OCI-M1 (cell line): ENCODE measurements at regions not wholly inside any gene's neighbourhood (a gene's known extent, or its start where the extent isn't known, plus 50 kb on each side); places are given as distances from the start of the nearest gene placed in this dataset.
A peak's percentile ranks its signal among the peaks of the same experiment; 100 is the strongest.

Experiments
- DNase-seq: peaks from one replicate; lab custom pipeline; 2025; lab: John Stamatoyannopoulos, UW

DNA sequence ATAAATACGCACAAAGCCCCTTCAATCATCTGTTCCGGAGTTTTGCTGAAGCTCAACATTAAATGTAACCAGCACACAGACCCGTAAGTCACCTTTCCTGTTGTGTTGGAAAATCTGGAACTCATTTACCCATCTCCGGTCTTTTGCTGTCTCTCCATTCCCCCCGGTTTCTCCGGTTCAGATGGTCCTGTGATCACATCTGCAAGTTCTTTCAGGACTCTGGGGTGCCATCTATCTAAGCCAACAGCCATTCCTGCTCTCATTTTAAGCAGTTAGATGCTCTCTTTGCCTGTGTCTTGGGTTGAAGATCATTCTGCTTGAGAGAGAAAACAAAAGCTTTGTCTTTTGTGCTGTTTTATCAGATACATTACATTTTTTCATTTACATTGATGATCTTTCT is 91.7 kb upstream of the TGIF1 start:
- no peak for DNase-seq

DNA sequence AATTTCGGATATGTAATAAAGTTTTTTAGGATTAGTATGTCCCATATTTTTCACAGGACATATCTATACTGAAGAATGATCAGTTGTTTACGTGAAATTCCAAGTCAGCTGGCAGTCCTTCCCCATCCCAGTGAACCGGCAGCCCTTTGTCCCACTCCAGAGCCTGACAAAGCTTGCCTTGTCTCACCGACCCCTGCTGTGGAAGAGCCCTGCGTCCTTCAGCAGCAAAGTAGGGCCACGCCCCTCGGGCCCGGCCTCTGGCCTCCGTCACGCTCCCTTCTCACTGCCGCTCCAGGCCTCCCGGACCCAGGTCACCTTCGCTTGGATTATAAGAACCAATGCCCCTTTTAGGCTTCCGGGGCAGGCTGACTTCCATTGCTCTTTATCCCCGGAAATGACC is 89.8 kb upstream of the TGIF1 start:
- DNase-seq: no peak

DNA sequence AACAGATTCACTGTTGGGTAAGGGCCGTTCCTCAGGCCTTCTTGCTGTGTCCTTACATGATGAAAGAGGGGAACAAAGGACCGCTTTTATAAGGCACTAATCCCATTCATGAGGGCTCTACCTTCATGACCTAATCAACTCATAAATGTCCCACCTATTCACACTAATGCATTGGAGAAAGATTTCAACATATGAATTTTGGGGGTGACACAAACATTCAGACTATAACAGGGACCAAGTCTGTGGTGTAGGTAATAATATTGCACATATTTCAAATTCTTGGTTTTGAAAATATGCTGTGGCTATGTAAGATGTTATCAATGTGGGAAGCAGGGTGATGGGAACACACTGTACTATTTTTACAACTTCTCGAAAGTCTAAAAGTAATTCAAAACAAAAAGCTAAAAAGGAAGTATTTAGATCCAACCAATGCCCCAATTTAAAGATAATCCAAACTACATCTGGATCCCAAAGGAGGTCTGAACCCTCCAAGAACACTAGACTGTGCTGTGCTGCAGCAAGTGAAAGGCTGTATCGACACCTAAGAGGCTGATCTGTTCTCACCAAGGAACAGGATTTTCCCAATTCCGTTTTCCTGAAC is 82.4 kb upstream of the TGIF1 start:
- no peak for DNase-seq

DNA sequence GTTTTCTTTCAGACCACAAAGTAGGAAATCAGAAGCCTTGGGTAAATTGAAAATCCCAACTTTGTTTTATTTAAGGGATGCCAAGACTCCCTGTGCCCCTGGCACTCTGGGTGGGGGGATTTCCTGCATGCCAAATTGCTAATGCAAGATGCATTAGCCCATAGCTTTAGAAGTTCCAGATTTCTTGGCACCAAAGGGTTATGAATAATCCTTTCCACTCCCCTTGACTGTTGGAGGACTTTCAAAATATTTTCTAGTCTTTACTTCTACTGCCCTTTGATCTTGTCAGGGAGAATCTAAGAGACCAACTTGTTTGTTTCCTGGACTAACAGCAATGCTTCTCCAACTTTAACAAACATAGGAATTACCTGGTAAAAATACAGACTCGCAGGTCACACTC is 81.8 kb upstream of the TGIF1 start:
- no peak for DNase-seq

DNA sequence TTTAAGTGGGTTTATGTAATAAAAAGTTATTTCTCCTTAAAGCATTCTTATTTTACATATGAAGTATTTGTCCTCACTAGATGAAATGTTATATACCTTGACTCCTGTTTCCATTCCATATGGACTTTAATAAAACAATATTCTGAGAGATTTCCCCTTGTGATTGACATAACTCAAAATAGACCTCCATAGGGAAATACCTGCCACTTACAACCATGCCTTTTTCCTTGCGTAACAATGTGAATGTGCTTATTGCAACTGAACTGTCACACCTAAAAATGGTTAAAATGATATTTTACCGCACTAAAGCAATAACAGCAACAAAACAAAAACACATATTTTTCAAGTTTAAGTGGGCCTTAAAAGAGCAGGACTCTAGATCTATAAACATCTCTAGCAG is 70.3 kb upstream of the TGIF1 start:
- DNase-seq: no peak

DNA sequence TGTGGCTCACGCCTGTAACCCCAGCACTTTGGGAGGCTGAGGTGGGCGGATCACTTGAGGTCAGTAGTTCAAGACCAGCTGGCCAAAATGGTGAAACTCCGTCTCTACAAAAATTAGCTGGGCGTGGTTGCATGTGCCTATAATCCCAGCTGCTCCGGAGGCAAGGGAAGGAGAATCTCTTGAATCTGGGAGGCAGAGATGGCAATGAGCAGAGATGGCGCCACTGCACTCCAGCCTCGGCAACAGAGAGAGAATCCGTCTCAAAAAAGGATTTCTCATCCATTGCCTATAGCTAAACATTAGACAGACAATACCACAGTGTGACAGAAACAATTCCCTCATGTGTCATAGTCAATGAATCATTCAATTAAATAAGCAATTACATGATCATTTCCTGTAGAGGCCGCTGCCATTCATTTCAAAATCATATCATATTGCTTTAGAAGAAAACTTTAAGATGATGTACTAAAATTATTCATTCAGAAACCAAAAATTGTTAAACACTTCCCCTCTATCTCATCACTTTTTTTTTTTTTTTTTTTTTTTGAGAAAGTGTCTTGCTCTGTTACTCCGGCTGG is 69.5 kb upstream of the TGIF1 start:
- DNase-seq: peak; percentile 14

DNA sequence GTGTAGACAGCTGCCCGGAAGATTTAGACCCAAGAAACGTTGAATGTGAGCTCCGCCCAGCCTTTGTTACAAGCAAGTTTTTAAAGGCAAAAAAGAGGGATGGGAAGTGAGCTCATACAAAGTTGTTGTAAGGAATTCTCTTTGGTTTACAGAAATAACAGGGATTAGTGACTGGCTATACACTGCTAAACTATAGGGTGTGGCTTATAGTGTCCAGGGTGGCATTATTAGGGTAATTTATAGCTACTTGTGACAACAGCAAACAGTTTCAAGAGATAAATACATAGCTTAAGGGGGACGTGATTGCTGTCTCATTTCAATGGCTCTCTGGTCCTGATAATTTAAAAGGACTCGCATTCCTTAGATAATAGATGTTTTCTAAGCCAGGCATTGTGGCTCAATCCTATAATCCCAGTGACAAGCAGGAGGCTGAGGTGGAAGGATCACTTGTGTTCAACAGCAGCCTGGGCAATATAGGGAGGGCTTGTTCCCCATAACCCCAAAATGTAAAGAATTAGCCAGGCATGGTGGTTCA is 66.5 kb upstream of the TGIF1 start:
- no peak for DNase-seq

DNA sequence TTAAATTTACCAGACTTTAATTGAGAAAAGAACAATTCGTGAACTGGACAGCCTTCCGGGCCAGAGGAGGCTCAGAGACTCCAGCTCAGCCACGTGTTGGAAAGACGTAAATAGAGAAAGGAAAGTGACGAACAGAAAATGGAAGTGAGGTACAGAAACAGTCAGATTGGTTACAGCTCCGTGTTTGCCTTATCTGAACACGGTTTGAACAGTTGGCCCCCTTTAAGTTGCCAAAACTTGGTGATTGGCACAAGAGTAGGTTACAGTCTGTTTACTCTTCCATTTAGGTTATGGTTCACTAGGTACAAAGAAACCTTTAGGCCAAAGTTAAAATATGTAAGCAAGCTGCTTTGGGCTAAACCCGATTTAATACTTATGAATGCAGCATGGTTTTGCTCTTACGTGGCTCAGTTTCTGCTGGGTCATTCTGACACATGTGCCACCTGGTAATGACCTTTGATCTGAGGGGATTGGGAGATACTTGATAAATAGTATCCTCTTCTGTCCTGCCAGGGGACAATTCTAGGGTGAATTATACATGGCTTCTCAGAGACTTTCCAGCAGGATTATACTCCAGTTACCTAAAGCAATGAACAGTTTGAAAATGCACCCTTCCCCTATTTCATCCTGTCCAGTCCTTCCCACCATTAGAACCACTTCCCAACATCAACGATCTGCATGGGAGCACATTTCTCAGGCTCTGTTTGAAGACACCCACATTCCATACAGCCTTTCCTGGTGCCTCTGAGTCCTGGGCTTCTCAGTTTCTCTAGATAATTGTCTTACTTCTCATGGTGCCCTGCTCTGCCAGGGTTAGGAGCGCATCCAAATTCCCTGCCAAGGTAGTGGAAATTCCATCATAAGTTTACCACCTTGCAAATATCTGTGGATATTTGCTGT is 65.1 kb upstream of the TGIF1 start:
- DNase-seq: no peak

DNA sequence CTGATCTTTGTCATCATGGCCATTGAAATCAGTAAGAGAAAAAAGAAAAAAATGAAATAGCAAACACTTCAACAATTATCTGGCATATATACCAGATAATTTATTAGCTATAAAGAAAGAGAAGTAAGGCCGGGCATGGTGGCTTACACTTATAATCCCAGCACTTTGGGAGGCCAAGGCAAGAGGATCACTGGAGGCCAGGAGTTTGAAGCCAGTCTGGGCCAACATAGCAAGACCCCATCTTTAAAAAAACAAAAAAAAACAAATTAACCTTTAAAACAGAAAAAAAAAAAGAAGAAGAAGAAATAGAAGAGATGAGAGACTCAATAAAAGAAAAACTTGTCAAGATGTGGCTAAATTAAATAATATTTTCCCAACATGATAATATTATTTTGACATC is 61.6 kb upstream of the TGIF1 start:
- no peak for DNase-seq

DNA sequence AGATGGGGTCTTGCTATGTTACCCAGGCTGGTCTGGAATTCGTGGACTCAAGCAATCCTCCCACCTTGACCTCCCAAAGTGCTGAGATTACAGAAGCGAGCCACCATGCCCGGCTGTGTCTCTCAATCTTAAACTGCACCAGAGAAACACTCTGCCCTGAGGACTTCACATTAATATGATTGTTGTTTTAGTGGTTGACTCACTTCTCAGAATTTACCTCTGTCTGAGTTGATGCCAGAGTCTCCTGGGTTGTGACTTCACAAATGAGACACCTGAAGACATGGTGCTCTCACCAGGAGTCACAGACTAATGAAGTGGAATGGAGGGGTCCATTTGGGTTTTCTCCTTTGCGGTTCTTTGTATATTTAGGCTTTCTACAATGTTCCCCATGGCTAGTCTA is 61.0 kb upstream of the TGIF1 start:
- DNase-seq: no peak

DNA sequence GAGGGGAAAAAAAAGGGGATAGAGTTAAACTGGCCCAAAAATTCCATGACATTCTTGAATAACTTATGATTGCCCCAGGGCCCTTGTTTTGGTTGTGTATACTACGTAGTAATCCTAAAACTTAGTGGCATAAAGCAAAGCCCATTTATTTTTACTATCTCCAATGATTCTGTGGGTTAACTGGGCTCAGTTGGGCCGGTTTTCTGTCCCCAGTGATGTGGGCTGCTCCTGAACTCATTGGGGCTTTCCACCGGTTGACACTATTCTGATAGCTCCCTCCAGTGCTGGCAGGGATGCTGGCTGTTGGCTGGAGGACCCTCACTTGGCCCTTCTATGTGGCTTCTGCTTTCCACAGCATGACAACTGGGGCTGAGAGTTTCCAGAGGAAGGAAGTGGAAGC is 60.0 kb upstream of the TGIF1 start:
- DNase-seq: no peak

DNA sequence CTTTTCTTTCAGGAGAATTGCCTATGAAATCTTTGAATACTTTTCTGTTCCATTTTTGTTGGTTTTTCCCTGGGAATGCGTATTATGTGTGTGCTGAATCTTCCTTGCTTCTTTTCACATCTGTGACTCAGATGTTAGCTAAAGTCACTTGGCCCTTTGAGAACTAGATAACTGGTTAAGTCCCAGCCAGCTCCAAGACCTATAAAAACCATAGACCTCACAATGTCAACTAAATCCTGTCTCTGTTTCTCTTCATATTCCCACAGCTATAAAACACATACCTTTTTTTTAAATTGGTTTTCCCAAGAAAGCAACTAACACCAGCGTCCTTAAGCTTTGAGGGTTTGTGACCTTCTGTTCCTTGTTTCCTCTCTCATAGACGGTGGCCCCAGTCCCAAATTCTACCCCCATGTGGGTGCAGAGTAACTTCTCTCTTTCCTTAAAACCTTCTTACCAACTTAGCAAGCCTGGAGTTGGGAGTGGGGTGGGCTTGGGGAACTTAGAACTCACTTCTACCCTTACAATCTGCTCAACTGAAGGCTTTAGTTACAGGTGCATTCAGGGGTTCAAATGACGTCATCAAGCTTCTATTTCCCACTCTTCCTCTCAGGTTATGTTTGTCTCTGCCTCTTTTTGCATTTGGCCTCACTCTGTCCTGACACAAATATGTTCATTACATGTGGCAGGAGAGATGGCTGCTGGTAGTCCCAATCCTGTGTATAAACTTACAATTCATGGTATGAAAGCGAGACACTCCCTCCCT is 58.1 kb upstream of the TGIF1 start:
- no peak for DNase-seq

DNA sequence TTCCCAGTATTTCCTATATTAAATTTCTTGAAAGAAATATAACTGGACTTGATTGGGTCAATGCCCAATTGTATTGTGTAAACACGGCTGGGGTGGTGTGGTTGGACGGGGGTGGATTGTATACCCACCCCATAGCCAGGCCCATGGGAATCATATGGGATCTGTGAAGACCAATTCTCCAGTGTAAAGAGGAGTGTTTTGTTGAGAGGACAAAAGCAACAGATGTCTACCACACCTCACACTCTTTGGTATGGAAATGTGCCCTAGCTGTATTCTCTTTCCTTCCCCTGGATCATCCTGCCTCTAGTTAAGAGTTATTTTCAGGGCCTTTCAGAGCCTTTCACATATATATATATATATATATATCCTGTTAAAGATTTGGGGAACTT is 57.5 kb upstream of the TGIF1 start:
- no peak for DNase-seq

DNA sequence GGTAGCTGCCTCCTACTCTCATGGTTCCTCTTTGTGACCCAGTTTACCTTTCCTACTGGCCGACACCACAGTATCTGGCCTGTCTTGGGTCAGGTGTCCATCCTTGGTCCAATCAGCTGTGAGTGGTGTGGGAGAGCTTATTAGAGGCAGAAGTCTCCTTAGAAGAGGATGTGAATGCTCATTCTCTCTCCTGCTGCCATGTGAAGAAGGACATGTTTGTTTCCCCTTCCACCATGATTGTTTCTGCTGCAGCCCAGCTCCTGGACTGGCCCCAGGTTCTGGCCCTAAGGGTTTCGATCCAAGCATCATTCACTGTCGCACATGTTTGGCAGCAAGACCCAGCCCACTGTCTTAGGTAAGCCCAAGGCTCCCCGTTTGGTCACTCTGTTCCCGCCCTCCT is 55.3 kb upstream of the TGIF1 start:
- DNase-seq: no peak

DNA sequence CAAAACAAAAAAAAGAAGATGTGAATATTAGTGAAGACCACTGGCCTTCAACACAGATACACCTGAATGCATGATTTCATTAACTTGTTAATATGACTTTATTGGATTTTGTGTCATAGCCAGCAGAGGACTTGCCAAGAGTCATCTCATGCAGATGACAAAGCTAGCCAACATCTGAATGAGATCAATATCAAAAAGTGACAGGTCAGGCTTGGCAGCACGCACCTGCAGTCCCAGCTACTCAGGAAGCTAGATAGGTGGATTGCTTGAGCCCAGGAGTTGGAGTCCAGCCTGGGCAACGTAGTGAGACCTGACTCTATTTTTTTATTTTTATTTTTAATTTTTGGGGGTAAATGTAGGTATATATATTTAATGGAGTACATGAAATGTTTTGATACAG is 54.5 kb upstream of the TGIF1 start:
- no peak for DNase-seq

DNA sequence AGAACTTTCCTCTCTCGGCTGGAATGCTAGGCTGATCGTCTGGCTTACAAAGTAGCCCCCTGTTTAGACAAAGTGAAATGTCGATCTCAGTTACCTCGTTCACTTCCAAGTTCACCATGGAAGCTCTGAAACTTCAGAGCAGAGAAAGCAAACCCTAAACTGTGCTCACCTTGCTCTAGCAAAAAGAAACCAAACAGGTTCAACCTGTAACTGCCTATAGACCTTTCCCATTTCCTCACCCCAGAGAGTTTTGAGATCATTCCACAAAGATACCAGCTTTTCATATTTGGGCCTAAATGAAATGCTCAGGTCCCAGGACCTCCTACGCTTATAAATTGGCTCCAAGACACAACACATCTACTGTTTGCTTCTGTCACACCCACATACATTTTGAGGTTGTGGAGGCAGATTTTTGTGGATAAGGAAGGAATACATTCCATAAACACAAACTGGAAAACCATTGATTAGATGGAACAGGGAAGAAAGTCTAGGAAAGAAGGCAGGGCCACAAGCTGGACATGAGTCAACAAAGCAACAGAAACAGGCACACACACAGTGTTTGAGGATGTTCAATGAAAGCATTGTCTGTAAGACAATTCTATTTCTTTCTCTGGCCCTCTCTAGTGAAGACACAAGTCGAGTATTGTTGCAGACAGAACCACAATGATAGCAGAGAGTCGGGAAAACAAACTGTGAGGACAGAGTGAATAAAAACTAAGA is 52.8 kb upstream of the TGIF1 start:
- DNase-seq: no peak

DNA sequence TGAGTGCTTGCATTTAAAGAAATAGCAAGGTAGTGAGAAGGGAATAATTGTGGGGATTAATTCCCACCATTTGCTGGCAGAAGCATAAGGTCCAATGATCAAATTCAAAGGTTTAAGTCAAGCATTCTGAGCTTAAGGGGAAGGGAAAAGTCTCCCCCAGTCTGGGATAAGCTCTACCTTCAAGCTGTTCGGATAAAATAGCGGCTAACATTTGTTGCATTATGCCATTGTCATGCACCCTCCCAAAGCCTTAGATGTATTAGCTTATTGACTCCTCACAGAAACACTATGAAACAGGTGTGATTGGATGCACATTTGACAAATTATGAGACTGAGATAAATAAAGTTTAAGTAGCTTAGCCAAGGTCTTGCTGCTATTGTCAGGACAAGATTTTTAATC is 52.2 kb upstream of the TGIF1 start:
- no peak for DNase-seq
